ENCODE measurements at regions not wholly inside any gene's neighbourhood (a gene's known extent, or its start where the extent isn't known, plus 50 kb on each side); places are given as distances from the start of the nearest gene placed in this dataset.

DNA sequence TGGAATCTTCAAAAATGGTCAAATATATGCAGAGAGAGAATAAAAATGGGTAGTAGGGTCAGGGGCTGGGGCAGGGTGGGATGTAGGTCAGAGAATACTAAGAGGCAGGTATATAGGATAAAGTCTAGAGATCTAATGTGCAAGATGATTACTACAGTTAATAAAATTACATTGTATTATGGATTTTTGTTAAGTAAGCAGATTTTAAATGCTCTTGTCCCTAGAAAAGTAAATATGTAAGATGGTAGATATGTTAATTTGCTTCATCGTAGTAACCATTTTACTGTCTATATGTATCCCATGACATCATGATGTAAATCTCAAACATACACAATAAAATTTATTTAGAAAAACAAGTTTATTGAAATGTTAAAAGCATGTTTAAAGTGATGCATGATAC is 1051.4 kb downstream of the AGBL1 start:
- no peak for DNase-seq

DNA sequence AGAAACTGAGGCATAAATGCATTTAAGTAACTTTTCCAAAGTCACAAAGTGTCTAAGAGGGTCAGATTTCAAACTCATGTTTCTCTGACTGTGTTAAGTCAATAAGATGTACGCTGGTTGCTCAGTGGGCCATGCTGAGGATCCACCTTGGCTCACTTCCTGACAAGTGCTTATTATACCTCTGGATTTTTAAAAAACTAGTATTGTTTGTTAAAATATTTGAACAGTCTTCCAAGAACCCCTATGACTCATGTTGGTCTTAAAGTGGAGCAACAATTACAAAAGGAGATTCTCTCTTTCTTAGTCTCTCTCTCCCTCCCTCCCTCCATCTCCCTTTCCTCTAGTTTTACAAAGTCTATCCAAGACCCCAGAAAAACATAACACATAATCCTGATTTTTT is 1050.2 kb downstream of the AGBL1 start:
- no peak for DNase-seq

DNA sequence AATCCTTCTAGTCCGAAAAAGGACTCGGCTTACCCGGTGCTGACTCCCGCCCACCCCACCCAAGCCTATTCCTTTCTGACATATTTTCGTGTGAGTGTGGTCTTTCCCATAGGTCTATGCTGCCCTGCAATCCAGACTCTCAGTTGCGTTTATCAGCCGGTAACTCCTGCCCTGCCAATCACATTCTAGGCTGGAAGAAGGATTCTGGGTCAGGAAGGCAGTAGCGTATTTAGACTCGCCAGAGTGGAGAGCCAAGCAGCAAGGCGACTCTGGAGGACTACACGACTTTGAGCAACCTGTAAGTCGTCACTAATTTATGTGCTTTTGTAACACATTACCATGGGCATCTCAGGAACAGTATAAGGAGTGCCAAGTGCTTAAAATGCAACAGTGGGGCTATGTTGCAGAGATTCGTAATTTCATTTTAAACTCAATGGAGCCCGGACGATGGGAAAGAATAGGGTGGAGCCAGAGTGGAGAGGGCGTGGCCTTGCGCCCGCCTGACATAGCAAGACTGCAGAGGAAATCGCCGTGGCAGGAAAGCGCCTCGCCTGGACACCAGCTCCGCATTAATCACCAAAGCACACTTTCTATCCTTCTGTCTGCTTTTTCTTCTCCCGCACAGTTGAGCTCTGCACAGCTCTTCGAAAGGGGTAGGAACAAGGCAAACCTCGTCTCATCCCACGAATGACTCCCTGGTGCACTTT is 1044.2 kb downstream of the AGBL1 start:
- no peak for DNase-seq

DNA sequence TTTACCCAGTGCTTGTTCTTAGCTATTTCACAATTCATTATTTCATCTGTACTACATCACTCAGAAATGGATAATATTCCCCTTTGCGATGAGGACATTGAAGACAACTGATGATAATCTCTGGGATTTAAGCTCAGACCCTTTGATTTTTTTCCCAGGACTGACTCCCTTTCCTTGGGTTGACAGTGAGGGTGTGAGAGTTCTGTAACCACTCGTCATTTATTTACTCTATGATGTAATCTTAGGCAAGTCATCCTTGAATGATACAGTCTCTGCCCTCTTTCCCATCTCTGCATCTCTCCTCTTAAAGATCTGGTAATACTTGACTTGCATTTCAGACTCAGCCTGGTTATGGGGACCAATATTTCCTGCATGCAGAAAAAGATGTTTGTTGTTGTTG is 1041.7 kb downstream of the AGBL1 start:
- no peak for DNase-seq

DNA sequence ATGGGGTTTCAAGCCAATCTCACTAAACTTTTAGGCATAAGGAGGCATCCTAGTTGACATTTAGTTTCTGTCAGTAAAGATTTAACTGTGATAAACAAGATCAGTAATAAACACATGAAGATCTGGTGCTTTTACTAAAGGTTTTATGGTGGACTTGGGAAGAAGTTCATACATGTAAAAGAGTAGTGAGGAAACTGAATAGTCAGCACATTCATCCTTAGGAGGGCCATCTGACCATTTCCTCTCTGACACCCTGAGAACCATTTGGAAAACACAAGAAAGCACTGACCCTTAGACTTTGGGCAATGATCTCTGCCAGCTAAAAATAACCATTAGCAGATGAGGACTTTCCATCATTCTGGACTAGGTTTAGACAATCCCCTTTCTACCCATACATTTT is 1040.9 kb downstream of the AGBL1 start:
- no peak for DNase-seq

DNA sequence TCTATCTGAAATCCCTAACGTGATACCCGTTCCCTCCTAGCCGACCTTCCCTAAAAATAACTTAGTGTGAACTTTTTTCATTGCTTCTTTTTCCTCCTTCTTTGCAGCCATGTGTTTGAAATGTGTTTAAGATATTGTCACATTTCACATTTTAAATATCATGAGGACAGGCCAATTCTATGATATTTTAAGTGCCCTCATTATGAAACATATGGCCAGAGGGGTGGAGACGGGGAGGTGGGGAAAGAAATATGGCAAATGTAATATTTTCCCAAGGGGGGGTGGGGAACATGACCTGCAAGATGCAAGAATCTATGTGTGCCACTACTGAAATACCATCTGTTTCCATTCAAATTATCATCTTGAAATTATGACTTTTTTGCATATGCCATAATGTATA is 1039.2 kb downstream of the AGBL1 start:
- DNase-seq = no peak

DNA sequence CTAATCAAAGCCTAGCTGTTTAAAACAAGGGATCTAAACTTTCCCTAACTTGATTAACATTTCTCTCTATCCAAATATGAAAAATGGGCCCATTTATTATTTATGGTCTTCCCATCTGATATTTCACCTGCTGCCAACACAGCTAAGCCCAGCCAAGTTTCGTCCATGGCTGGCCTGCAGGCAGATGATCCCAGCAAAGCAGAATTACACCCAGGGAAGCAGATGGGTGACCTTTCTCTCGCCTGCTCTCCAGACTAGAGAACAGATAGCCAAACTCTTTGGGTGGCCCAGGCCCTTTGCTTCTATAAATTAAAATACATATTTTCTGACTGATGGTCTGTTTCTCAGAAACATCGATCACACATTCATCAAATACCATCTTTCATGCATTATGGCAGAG is 1038.8 kb downstream of the AGBL1 start:
- DNase-seq = no peak

DNA sequence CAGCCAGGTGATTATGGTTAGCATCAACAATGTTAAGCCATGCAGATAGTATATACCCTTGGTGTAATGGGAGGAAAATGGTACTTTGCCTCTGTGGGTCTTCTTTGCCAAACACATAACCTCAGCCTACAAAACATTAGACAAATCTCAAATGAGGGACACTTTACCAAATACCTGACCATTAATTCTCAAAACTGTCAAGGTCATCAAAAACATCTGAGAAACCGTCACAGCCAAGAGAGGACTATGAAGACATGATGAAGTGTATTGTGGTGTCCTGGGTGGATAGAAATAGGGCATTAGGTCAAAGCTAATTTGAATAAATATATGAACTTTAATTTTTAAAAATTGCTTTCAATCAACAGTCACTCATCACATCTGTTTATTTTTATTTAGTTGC is 1036.1 kb downstream of the AGBL1 start:
- no peak for DNase-seq

DNA sequence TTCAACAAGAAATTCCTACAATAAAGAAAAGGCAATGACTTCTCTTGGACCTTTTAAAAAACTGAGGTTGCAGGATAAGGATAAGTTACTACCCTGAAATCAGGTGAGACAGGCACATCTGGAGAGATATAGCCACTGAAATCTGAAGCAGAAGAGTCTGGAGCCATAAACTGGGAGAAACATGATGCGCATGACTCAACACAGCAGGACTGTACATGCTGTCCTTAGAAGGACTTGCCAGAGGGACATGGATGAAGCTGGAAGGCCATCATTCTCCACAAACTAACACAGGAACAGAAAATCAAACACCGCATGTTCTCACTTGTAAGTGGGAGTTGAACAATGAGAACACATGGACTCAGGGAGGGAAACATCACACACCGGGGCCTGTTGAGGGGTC is 1020.2 kb downstream of the AGBL1 start:
- no peak for DNase-seq

DNA sequence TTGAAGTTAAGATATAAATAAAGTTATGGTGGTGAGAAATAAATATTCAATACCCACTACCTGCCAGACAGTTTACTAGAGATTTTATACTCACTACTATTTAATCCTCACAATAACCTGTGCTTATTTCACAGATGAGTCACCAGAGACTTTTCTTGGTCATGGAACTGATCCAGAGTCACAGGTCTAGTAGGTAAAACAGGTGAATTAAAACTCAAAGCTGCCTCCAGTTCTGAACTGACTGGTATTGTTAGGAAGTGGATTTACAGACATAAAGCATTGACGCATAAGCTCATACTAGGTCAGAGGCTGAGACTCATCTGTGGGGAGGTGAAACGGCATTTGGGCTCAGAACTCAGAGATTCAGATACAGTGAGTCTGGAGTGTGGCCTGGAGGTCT is 1009.9 kb downstream of the AGBL1 start:
- no peak for DNase-seq

DNA sequence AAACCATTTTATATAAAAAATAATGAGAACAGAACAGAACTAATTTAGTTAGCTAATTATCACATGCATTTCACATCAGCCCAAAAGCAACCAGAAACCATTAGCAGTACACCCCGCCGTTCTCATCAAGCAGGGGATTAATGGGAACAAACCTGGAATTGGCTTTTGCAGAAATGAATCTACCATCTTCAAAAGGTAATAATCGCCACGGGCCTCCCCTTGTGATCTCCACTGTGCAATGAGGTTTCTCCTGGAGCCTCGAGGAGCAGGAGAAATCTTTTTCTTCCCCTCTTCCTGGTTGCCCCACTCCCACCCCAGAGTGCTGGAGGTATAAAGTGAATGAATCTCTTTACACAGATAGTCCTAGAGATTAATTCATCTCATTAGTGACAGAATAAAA is 1003.5 kb downstream of the AGBL1 start:
- DNase-seq = no peak

DNA sequence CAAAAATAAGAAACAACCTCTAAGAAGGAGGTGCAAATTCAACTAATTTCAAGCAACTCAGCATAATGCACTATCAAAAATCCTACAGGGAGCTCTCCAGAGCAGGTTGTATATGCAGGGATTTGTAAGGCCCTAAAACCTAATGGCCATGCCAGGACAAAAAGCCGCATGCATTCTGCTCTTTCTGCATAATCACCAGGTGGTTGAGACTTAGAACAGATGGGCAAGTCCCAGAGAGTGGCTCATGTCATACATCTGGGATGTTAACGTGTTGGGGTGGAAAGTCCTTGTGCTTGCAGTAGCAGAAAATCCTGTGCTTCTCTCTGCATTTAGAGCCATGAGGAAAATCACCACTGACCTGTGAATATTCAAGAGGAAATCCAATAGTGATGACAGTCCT is 1002.9 kb downstream of the AGBL1 start:
- DNase-seq = no peak

DNA sequence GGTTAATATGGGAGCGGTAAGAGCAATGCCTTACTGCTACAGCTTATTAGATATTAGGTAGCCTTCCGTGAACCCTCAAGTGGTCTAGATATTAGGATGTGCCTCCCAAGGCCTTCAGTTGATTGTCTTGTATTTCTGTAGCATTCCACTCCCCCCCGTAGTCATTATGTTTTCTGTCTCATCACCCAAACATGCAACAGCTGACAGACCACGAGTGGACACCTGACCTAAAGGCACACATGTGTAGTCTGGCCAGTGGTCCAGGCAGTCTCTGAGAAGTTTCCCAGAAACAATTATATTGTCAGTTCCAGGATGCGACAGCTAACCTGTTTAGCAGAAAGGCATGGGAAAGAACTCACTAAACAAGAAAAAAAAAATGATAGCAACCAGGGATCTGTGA is 1000.9 kb downstream of the AGBL1 start:
- DNase-seq = no peak

All from suppressor macrophage treated with lipopolysaccharide for 4 hours (primary cell).